ENCODE measurements at regions not wholly inside any gene's neighbourhood (a gene's known extent, or its start where the extent isn't known, plus 50 kb on each side); places are given as distances from the start of the nearest gene placed in this dataset.

DNA sequence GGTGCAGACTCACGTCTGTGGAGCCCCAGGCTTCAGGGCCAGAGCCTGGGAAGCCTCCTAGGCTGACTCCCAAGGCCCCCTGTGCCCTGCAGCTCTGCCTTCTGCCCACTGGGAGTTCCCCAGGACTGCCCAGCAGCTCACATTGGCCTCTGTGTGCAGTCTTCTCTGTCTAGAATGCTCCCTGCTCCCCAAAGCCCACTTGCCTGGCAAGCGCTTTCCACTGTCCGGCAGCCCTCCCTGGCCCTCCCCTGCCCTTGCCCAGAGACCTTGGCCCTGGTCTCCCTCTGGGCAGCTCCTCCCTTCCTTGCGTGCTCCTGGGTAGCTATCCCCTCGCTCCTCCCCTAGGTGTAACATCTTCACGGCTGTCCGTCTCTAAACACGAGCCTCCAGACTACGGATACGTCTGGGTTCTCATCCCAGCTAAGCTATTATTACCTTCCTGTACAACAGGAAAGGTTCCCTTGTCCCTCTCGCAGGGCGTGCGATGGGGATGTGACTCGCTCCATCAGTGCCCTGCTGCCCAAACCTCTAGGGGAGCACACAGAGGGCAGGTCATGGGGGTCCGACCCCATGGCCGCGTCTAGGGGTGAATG is 325.5 kb upstream of the RTL1 start:
- no peak for DNase-seq (ENCODE audit: low read depth in 2 of 2)

DNA sequence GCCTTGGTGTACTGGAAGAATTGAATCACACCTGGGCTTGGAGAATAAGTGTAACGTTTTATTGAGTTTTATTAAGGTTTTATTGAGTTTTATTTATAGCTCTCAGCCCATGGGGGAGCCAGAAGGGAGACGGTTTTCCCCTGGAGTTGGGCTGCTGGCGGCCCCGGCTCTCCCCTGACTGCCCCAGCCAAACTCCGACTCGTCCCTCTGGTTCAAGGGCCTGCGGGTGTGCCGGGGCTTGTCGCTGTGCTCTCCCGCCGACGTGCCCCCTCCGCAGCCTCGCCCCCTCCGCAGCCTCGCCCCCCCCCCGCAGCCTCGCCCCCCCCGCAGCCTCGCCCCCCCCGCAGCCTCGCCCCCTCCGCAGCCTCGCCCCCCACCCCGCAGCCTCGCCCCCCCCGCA is 326.1 kb upstream of the RTL1 start:
- DNase-seq (ENCODE audit: low read depth in 2 of 2): no peak

DNA sequence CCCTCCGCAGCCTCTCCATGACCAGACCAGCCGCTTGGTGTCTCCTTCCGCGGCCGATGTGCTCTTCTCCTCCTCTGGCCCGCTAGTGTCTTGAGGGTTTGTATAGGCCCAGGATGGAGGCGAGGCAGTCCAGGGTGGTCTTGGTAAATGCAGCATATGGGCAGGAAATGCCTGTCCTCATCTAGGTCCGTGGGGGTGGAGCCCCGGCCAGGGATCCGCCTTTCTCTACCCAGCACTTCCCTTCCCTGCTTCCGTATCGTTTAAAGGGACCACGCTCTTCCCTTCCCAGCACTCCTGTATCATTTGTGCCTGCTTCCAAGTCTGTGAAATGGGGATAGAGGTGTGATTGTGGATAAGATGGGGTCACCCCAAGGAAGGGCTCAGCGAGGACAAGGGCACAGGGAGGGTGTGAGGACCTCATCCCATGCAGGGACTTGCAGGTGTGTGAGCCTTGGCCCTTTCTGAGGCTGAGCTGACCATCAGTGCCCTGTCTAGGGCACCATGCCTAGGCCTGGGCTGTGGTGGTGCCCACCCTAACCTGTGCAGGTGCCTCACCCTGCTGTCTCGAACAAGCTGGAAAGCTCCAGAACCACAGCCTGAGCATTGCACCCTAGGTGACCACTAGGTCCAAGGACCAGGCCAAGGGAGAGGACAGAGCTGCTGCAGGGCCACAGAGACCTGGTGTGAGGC is 326.8 kb upstream of the RTL1 start:
- no peak for DNase-seq (ENCODE audit: low read depth in 2 of 2)

DNA sequence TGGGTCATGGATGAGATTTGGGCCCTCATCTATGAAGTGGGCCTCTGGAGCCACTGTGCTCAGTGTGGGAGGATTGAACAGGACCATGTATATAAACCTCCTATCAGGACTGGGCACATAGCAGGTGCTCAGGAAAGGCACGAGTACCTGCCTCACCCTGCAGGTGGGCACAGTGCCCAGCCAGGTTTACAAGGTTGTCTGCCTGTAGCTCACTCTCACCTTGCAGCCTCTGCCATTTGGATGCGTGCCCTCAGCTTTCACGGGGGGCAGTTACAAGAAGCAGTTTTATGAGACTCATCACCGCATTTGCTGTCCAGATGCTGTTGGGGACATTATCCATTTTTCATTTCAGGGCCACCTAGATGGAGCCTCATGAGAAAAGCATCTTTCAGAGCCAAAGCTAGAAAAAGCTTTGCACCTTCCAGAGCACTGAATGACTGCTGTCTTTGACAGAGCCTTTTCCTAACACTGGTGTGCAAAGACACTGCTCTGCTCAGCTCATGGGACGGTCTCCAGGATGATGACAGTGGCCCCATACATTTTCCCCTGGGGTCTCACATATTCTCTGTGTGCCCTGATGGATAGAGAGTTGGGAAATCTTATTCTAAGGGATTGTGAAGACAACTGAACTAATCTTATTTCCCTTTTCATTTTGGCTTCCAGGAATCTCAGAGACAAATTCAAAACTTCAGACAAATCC is 327.5 kb upstream of the RTL1 start:
- DNase-seq (ENCODE audit: low read depth in 2 of 2): no peak

DNA sequence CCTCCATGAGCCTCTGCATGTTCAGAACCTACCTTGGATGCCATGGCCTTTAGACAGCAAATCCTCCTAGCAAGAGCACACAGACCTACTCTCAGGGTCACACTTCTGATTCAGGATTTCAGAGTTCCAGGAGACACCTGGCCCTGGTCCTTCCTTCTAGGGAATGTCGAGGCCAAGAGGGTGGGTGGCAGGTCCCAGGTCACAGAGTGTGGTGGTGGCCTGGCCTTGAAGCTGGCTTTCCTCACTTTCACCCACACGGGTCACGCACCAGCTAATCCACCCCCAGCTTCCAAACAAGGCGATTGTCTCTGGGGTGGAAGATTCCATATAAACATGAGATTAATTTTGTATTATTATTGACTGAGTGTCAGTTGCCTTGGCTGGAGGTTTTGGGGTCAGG is 328.3 kb upstream of the RTL1 start:
- DNase-seq (ENCODE audit: low read depth in 2 of 2): no peak

DNA sequence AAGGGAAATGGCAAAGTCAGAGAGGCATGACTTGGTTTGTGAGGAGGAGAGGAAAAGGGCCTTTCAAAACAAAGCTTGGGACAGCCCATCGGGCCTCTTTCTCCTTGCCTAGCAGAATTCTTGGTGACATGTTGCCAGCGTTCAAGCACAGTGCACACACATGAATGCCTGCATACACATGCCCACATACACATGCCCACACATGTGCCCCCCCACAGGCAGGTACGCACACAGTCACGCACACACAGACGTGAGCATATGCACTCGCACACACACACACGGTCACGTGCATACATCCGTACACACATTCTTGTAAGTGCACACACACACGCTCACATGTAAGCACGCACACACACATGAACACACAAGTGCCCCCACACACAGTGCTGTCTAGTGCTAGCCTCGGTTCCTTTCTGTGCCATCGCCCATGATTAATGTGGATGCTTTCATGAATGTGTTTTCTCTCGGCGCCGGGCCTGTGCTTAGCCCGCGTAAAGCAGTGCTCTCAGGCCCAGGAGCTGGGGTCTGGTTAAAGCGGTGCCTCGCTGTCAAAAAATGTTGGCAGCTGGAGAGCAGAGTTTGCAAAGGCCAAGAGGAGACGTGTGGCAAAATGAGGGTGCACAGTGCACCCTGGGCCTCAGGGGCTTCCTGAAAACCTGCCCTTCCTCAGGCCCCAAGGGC is 328.8 kb upstream of the DIO3 start:
- no peak for DNase-seq (ENCODE audit: low read depth in 2 of 2)

DNA sequence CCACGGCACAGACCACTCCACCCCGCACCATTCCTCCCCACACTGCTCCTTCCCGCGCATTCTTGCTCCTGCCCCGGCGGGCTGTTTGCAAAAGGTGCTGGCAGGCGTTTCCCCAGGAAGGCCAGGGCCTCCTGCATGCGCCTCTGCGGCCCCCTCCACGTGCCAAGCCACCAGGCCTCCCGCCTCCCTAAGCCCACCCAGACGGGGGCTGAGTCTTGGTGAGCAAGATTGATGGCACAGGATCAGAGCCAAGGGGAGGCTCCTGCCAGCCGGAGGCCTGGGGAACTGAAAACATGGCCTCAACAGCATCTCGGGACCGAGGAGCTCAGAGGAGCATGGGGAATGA is 328.3 kb upstream of the DIO3 start:
- DNase-seq (ENCODE audit: low read depth in 2 of 2): no peak

DNA sequence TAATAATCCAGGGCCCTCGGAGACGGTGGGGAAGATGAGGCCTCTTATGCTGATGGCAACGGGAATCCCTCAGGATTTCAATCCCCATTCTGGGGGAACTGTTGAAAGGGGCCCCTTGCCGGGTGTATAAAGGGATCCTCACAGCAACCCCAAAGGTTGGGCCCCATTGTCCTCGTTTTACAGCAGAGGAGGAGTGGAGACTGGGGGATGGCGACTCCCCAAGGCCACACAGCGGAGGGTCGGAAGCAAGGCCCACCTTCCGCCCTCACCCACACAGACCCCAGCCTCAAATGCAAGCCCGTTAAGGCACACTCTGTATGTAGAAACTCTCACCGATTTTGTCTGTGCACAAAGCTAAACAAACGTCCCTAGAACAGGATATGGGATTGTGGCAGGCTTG is 327.9 kb upstream of the DIO3 start:
- DNase-seq (ENCODE audit: low read depth in 2 of 2): no peak

DNA sequence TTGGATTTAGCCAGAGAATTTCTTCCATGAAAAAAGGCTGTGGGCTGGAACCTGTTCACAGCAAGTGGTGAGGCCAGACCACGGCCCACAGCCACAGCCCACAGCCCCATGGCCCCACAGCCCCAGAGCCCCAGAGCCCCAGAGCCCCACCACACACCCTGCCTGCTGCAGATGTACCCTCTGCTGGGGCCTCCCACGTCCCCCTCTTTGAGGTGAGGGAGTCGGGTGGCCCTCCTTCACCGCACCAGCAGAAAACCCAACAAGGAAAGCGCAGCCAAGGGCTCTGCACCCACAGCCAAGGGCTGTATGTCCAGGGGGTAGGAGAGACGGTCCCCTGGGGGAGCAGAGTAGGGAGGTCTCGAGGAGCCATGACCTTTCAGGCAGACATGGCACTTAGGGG is 327.5 kb upstream of the DIO3 start:
- DNase-seq (ENCODE audit: low read depth in 2 of 2): no peak

DNA sequence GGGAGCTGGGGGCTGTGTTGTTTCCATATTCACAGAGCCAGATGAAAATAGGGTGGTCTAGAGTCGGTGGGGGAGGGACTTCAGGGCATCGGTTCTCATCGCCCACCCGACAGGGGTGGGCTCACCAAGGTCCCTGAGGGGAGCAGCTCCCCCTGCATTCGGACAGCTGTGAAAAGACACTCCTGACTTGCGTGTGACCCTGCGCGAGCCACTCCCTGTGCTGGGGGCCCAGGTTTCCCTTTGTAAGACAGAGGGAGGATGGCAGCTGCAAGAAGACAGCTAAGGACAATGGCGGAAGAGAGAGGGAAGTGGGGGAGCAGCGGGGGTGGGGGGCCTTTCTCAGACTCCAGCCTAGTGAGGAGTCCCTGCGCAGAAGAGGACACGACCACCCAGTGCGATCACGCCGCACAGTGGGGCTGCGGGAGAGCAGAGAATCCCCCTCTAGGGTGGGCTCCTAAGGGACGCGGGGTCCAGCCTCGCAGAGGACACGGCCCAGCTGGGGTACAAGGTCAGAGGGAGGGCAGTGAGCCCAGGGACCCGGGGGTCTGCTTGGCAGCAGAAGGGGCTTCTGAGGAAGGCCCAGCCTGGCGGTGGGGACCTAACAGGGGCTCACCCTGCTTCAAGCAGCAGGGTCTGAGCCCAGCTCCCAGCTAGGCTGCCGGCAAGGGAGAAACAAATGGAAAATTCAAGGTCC is 326.9 kb upstream of the DIO3 start:
- DNase-seq (ENCODE audit: low read depth in 2 of 2): no peak

DNA sequence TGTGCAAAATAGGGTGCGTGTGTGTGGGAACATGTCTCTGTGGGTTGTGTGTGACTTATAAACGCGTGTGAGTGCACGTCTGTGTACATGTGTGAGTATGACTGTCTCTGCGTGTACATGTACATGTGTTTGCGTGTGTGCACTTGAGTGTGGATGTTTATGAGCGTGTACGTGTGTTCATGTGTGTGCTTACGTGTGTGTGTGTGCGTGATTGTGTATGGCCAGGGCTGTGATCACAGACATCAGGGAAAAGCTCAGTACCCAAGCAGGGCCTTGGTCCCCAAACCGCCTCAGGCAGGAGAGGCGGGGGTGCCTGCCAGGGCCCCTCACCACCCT is 326.3 kb upstream of the DIO3 start:
- DNase-seq (ENCODE audit: low read depth in 2 of 2): no peak

DNA sequence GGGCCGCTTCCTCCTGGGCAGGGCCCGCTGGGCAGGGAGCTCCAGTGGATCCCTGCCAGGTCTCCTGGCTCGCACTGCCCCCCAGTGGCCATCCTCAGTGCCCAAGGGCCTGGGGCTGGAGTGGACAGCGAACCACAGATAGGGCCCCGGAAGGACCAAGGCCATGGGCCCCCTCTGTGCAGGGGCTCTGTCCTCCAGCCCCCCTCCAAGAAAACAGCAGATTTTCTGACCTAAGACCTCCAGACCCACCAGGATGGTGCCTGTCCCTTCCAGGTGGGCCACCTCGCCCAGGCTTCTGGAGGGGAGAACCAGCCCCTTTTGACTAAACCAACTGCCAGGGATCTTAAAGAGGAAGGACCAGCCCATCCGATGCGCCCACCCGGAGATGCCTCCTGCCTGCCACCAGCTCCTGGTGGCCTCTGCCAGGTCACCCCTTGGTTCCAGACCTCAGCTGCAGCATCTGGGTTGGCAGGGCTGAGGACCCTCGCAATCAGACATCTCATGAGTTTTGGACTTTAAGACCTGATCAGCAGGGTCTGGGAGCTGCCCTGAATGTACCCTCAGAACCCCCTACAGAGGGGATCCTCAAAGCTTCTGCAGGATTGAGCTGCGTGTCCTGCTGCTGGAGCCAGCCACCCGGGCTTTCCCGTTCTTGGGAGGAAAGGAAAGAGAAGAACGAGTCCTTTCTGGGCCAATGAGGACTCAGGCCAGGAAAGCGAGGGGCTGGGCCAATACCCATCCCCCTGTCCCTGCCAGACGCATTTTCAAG is 325.8 kb upstream of the DIO3 start:
- DNase-seq (ENCODE audit: low read depth in 2 of 2): no peak

DNA sequence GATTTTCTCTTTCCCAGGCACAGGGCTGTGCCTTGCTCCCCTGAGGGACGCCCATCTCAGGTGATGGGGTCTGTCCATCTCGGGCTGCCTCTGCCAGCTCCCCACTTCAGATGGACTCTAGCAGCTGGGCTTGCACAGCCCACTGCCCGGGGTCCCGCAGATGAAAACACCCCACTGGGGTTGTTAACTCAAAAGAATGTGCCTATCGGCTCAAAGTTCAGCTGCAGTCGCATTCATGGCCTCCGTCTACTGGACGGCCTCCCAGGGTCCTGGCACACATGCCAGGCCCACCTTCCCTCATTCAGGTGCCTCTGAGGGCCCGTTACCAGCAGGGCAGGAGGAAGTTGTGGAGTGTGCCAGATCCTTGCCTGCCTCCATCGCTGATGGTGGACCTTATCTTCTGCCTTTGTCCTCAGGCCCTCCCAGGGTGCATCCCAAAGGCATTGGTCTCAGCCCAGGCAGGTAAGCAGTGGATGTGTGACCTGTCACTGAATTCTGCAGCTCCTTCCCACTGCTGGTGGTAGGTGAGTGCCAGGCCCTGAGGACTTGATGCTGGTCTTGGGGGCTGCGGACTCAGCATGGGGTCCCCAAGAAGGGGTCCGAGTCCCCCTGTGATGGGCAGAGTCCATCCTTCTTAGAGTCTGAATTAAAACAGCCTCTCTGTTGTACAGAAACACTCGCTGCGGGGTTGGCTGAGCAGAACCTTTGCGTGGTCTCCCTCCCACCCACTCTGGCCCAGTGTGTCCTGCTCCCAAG is 324.6 kb upstream of the DIO3 start:
- no peak for DNase-seq (ENCODE audit: low read depth in 2 of 2)

DNA sequence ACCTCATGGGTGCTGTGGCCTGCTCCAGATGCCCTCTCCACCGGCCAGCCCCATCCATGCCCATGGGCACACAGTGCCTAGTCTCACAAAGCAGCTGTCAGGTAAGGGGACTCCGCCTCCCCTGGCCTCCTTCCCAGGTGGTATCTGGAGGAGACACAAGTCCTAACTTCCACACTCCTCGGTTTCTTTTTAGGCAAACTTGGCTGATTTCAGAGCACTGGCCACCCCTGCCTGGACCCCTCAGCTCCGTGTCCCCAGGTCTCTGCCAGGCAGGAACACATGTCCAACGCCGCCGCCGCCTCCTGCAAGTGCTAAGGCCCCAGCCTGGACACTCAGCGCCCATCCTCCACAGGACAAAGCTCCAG is 324.1 kb upstream of the DIO3 start:
- DNase-seq (ENCODE audit: low read depth in 2 of 2): no peak

DNA sequence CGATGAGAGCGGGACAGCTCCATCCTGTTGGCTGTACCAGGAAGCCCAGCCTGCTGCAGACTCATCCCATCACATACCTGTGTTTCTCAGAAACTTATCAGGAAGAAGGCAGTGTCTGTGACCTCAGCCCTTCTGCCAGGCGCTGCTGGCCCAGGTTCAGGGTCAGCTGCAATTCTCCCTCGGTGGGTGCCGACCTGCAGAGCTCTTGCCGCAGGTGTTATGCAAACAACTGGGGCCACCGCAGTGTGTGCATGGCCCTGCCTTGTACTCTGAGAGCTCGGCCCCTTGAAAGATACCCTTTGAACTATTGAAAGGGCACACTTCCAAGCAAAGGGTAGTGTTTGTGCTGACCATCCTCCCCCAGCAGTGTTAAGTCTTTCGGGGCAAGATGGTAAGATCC is 322.2 kb upstream of the DIO3 start:
- no peak for DNase-seq (ENCODE audit: low read depth in 2 of 2)

DNA sequence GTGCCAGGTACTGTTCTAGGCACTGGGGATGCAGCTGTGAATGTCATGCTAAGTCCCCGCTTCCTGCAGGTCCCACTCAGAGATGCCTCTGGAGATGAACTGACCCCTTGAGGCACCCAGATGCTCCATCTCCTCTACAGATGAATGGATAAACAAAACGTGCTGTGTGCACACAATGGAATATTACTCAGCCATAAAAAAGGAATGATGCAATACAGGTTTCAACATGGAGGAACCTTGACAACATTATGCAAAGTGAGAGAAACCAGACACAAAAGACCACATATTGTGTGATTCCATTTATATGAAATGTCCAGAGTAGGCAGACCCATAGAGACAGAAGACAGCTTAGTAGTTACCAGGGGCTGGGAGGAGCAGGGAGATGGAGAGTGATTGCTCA is 320.1 kb upstream of the DIO3 start:
- no peak for DNase-seq (ENCODE audit: low read depth in 2 of 2)

DNA sequence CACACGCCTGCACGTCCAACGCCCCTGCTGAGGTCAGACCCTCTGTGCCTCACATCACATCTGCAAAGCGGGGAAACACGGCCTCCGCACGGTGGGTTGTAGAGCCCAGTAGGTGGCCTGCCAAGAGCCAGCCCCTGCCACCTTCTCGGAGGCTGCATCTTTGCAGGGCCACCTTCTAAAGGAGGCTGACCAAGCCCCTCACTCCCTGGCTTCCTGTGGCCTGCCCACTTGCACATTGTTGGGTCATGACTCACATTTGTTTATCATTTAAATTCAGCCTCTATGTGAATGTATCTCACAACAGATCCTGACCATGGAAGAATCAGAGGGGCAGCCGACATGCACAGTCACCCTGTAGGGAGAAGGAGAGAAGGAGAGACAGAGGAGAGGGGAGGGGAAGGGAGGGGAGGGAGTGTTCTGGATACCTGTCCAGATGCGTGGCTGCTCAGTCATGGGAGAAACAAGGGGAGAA is 319.5 kb upstream of the DIO3 start:
- DNase-seq (ENCODE audit: low read depth in 2 of 2): no peak

DNA sequence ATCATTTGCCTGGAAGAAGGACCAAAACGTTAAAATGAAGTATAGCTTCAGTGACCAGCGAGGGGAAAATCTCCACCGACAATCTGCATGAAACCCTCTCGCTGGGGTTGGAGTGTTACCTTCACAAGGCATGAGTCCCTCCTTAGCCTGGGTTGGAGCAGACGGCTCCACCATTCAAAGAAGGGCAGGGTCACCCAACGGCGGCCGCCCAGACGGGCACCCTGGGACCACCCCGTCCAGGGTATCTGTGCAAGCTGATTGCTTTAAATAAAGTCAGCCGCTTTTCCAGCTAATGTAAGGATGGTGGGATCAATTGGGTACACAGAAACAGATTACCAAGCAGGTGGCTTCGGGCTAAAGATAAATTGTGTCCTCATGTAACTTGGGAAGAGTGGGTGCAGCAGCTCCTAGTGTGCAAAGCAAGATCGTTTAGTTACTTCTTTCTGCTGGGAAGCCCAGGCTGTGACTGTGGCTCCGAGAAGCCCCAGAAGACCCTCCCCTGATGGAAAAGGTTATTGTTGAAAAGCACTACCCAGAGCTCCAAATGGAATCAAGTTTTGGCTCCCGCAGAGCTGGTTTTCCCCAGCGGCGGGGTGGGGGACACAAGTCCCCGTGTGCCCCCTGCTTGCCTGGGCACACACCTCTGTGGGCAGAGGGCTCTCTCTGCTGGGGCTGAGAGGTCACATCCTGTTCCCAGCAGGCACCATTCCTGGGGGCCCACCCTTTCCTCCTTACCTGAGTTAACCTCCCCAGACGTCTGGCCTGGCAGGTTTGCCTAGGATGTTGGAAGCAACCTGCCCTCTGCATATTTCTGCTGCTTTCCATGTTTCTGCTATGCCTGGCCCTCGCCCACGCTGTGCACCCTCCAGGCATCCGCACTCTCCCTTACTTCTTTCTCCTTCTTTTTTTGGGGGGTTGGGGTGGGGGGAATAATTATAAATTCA is 318.6 kb upstream of the DIO3 start:
- DNase-seq (ENCODE audit: low read depth in 2 of 2): no peak

DNA sequence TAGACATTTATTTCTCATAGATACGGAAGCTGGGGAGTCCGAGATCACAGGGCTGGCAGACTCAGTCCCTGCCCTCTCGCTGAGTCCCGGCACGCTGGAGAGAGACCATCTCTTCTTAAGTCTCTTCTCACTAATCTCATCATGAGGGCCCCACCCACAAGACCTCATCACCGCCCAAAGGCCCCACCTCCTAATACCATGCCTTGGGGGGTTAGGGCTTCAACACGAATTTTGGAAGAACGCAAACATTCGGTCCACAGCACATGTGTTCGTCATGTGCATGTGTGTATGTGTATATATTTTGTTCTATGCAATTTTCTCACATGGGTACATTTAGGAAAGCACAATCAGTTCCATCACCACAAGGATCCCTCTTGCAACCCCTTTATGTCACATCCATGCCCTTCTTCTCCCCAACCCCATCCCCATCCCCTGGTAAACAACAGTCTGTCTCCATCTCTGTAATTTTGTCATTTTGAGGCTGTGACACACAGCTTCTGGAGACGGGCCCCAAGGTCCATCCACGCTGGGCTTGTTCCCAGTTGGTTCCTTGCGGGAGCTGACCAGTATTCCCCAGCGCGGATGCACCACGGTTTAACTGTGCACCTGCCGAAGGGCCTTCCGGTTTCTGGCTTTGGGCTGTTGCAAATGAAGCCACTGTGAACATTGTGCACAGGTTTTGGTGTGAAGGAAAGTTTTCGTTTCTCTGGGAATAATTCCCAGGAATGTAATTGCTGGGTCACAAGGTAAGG is 317.5 kb upstream of the DIO3 start:
- DNase-seq (ENCODE audit: low read depth in 2 of 2): no peak
